IMR-90 (cell line): ENCODE measurements at regions not wholly inside any gene's neighbourhood (a gene's known extent, or its start where the extent isn't known, plus 50 kb on each side); places are given as distances from the start of the nearest gene placed in this dataset.

Experiments used
- ATAC-seq: fragments of 200-7000 bp; cut with Tn5 transposase; 2 replicates; pipeline ENCODE4 v1.9.1; 2020; ENCODE audit warnings: low read depth, mild to moderate bottlenecking, moderate library complexity
- BruUV-seq: library from RNA; stranded (reverse); fragments of 400-500 nt; replicated peaks from 2 replicates; lab custom pipeline; 2021; lab: Mats Ljungman, UMichigan
- CTCF ChIA-PET: fragments of 300-600 bp; formaldehyde crosslinking; extraction: SDS; loops from one replicate; lab custom pipeline; 2021; ENCODE audit warnings: antibody characterized with exemption; lab: Yijun Ruan, JAX
- POLR2A ChIA-PET: fragments of 300-600 bp; sonication (Branson Sonifier 250); formaldehyde crosslinking; loops from one replicate; lab custom pipeline; 2022; ENCODE audit warnings: antibody characterized with exemption; ENCODE audit not compliant: unreplicated experiment; lab: Charles Lee
- DNase-seq: peaks from one replicate; pipeline ENCODE4 v3.0.0; 2013
- H2AFZ ChIP-seq: replicated peaks from 2 replicates; pipeline ENCODE3; 2013; ENCODE audit warnings: low read length, mild to moderate bottlenecking; ENCODE audit not compliant: poor library complexity
- H2AK5ac ChIP-seq: 2 replicates; pipeline ENCODE4 v1.6.1; 2013; ENCODE audit warnings: low read depth, low read length, inconsistent platforms
- H2AK9ac ChIP-seq: replicated peaks from 2 replicates; pipeline ENCODE3; 2013; ENCODE audit warnings: mild to moderate bottlenecking, low read depth, low read length, moderate library complexity; ENCODE audit not compliant: poor library complexity
- H2BK120ac ChIP-seq: 2 replicates; pipeline ENCODE4 v1.6.1; 2013; ENCODE audit warnings: low read depth, low read length, inconsistent platforms
- H2BK15ac ChIP-seq: 3 replicates; pipeline ENCODE4 v1.6.1; 2013; ENCODE audit warnings: low read depth, low read length, inconsistent platforms
- H2BK20ac ChIP-seq: 2 replicates; pipeline ENCODE4 v1.6.1; 2013; ENCODE audit warnings: low read depth, mild to moderate bottlenecking, inconsistent platforms, low read length, moderate library complexity
- H2BK5ac ChIP-seq: 2 replicates; pipeline ENCODE4 v1.6.1; 2013; ENCODE audit warnings: mild to moderate bottlenecking, low read depth, low read length, inconsistent platforms; ENCODE audit not compliant: poor library complexity, severe bottlenecking
- H3K14ac ChIP-seq: replicated peaks from 2 replicates; pipeline ENCODE4 v1.6.1; 2013; ENCODE audit warnings: low read depth, low read length, inconsistent platforms
- H3K18ac ChIP-seq: 2 replicates; pipeline ENCODE4 v1.6.1; 2013; ENCODE audit warnings: low read depth, low read length, control low read depth
- H3K23ac ChIP-seq: 2 replicates; pipeline ENCODE4 v1.6.1; 2013; ENCODE audit warnings: low read depth, low read length, inconsistent platforms
- H3K27ac ChIP-seq: 2 replicates; pipeline ENCODE4 v1.5.1; 2013; ENCODE audit warnings: mild to moderate bottlenecking, control low read depth, low read length; ENCODE audit not compliant: insufficient read depth
- H3K27me3 ChIP-seq: 2 replicates; pipeline ENCODE4 v1.6.1; 2013; ENCODE audit warnings: low read length; ENCODE audit not compliant: control insufficient read depth, insufficient read depth
- H3K36me3 ChIP-seq: 2 replicates; pipeline ENCODE4 v1.6.1; 2013; ENCODE audit warnings: low read length, mixed read lengths; ENCODE audit not compliant: control insufficient read depth, insufficient read depth
- H3K4ac ChIP-seq: 2 replicates; pipeline ENCODE4 v1.6.1; 2013; ENCODE audit warnings: low read depth, low read length, inconsistent platforms
- H3K4me1 ChIP-seq: 2 replicates; pipeline ENCODE4 v1.6.1; 2013; ENCODE audit warnings: low read length, mixed read lengths; ENCODE audit not compliant: control insufficient read depth, insufficient read depth
- H3K4me2 ChIP-seq: 2 replicates; pipeline ENCODE4 v1.6.1; 2013; ENCODE audit warnings: low read depth, mild to moderate bottlenecking, control low read depth, low read length, moderate library complexity
- H3K4me3 ChIP-seq: 2 replicates; pipeline ENCODE4 v1.5.1; 2013; ENCODE audit warnings: low read depth, mild to moderate bottlenecking, control low read depth, low read length, moderate library complexity; ENCODE audit not compliant: insufficient read depth
- H3K56ac ChIP-seq: 2 replicates; pipeline ENCODE4 v1.6.1; 2013; ENCODE audit warnings: low read length, inconsistent platforms; ENCODE audit not compliant: insufficient read depth; ENCODE audit errors: extremely low read depth
- H3K79me1 ChIP-seq, 2 experiments: 2 replicates each; pipeline ENCODE4 v1.6.1; 2013; ENCODE audit warnings: low read length in 2 of 2, inconsistent platforms in 1 of 2, low read depth in 1 of 2
- H3K9ac ChIP-seq: 2 replicates; pipeline ENCODE4 v1.6.1; 2013; ENCODE audit warnings: low read depth, low read length, control low read depth
- H3K9me1 ChIP-seq: 2 replicates; pipeline ENCODE4 v1.6.1; 2013; ENCODE audit warnings: low read length, inconsistent platforms; ENCODE audit not compliant: insufficient read depth
- H3K9me3 ChIP-seq: 2 replicates; pipeline ENCODE4 v1.6.1; 2013; ENCODE audit warnings: low read length; ENCODE audit not compliant: control insufficient read depth, insufficient read depth
- H4K20me1 ChIP-seq: 2 replicates; pipeline ENCODE4 v1.6.1; 2013; ENCODE audit warnings: low read length, inconsistent platforms; ENCODE audit not compliant: insufficient read depth
- H4K5ac ChIP-seq: 2 replicates; pipeline ENCODE4 v1.6.1; 2013; ENCODE audit warnings: mild to moderate bottlenecking, low read depth, low read length, control low read depth
- H4K8ac ChIP-seq, 2 experiments: 2 replicates each; pipeline ENCODE4 v1.6.1; 2013; ENCODE audit warnings: low read depth in 2 of 2, low read length in 2 of 2, control low read depth in 1 of 2, inconsistent platforms in 1 of 2
- H4K91ac ChIP-seq: 2 replicates; pipeline ENCODE4 v1.6.1; 2013; ENCODE audit warnings: low read depth, low read length, inconsistent platforms; ENCODE audit not compliant: insufficient read depth
- BHLHE40 ChIP-seq: fragments of 150-350 bp; IDR thresholded peaks from 2 replicates; pipeline ENCODE4 v1.6.1; 2016; ENCODE audit warnings: mild to moderate bottlenecking, low read depth, low read length
- CEBPB ChIP-seq: IDR thresholded peaks from 2 replicates; pipeline ENCODE4 v1.6.1; 2012; ENCODE audit warnings: low read depth, low read length, improper control_type of control experiment
- CTCF ChIP-seq: conservative IDR thresholded peaks from 2 replicates; pipeline ENCODE4 v1.5.1; 2012; ENCODE audit warnings: mild to moderate bottlenecking, low read depth, low read length, improper control_type of control experiment
- ELK1 ChIP-seq: fragments of 150-350 bp; IDR thresholded peaks from 2 replicates; pipeline ENCODE4 v1.6.1; 2016; ENCODE audit warnings: low read depth, mild to moderate bottlenecking, low read length, moderate library complexity, borderline replicate concordance
- MAFK ChIP-seq: IDR thresholded peaks from 2 replicates; pipeline ENCODE4 v1.6.1; 2012; ENCODE audit warnings: low read depth, low read length, improper control_type of control experiment
- POLR2A ChIP-seq: IDR thresholded peaks from 2 replicates; pipeline ENCODE4 v1.6.1; 2012; ENCODE audit warnings: mild to moderate bottlenecking, low read depth, low read length
- RCOR1 ChIP-seq: IDR thresholded peaks from 2 replicates; pipeline ENCODE4 v1.6.1; 2012; ENCODE audit warnings: mild to moderate bottlenecking, low read length, improper control_type of control experiment; ENCODE audit not compliant: insufficient replicate concordance
- RFX5 ChIP-seq: IDR thresholded peaks from 2 replicates; pipeline ENCODE4 v1.8.0; 2012; ENCODE audit warnings: low read depth, mild to moderate bottlenecking, low read length, moderate library complexity
- SMC3 ChIP-seq: fragments of 150-350 bp; IDR thresholded peaks from 2 replicates; pipeline ENCODE4 v1.6.1; 2016; ENCODE audit warnings: low read depth, mild to moderate bottlenecking, antibody characterized with exemption, low read length, moderate library complexity
- USF2 ChIP-seq: fragments of 150-350 bp; IDR thresholded peaks from 2 replicates; pipeline ENCODE4 v1.6.1; 2017; ENCODE audit warnings: mild to moderate bottlenecking, antibody characterized with exemption, low read length, low read depth
- WGBS, 2 experiments: methylation state at CpG; one replicate each; pipeline versions ENCODE4 v1.1.5 to v1.1.7; 2013; ENCODE audit warnings: missing lambda C conversion rate in 2 of 2; ENCODE audit not compliant: insufficient read length in 1 of 2; ENCODE audit errors: extremely low coverage in 2 of 2; 5-methylcytosine and 5-hydroxymethylcytosine counted together
- dilution Hi-C: fragments of 300-500 bp; cut with HindIII; formaldehyde crosslinking; loops from one replicate; pipeline ENCODE4 v1.14.3; 2018; ENCODE audit warnings: low sequenced_read_pairs; ENCODE audit not compliant: unreplicated experiment
- in situ Hi-C: fragments of 300-500 bp; cut with MboI; formaldehyde crosslinking; loops from 3 replicates; pipeline ENCODE4 v1.14.3; 2019; ENCODE audit warnings: low sequenced_read_pairs, inconsistent platforms, mixed read lengths
- intact Hi-C: fragments of 100-400 bp; cut with micrococcal nuclease; formaldehyde crosslinking; loops from 2 replicates; pipeline ENCODE4 v1.10.0; 2022

GRCh38 chr14:93861836-93862235, 65.3 kb upstream of the FAM181A start:
- no peak overlapping the region for H3K56ac ChIP-seq
- no peak overlapping the region for H2BK20ac ChIP-seq
- H4K5ac ChIP-seq: no peak overlapping the region
- no peaks in the 10 kb centered on the region for H4K20me1 ChIP-seq
- H3K79me1 ChIP-seq: no peaks in the 10 kb centered on the region
- ChIA-PET CTCF (no interaction called here), POLR2A (no interaction called here)
- no peak overlapping the region for H3K4me3 ChIP-seq
- H3K4me1 ChIP-seq: no peaks in the 10 kb centered on the region
- no peaks in the 10 kb centered on the region for H3K9me1 ChIP-seq
- no peak overlapping the region for H3K18ac ChIP-seq
- no peak overlapping the region for H2AFZ ChIP-seq
- no peaks in the 10 kb centered on the region for H3K36me3 ChIP-seq
- TF ChIP-seq BHLHE40: no peak
- TF ChIP-seq RFX5: no peak
- TF ChIP-seq SMC3: no peak
- no peak for TF ChIP-seq ELK1
- TF ChIP-seq CTCF: no peak
- TF ChIP-seq RCOR1: no peak
- TF ChIP-seq MAFK: no peak
- no peak for TF ChIP-seq USF2
- TF ChIP-seq POLR2A: no peak
- no peak for TF ChIP-seq CEBPB
- H2BK15ac ChIP-seq: no peak overlapping the region
- no peak for ATAC-seq
- BruUV-seq: no TSS peak
- WGBS, 2 experiments: no CpG with 5 or more reads among the region's 5 CpGs
- no peak for DNase-seq
- H2BK5ac ChIP-seq: no peak overlapping the region
- H3K14ac ChIP-seq: no peak overlapping the region
- H3K27me3 ChIP-seq: no peaks in the 10 kb centered on the region; the same call in 1 of the 2 replicates
- no peak overlapping the region for H3K4ac ChIP-seq
- no peak overlapping the region for H3K4me2 ChIP-seq
- no peak overlapping the region for H3K27ac ChIP-seq
- intact Hi-C loops (no loop called here), dilution Hi-C loops (no loop called here), in situ Hi-C loops (no loop called here)
- H2AK5ac ChIP-seq: no peak overlapping the region
- H3K23ac ChIP-seq: no peak overlapping the region
- H2AK9ac ChIP-seq: no peak overlapping the region
- H4K8ac ChIP-seq: no peak overlapping the region
- no peak overlapping the region for H4K91ac ChIP-seq
- H3K9me3 ChIP-seq: no peaks in the 10 kb centered on the region
- no peak overlapping the region for H3K9ac ChIP-seq
- no peak overlapping the region for H2BK120ac ChIP-seq
